Retinal pigment epithelial cell (primary cell): ENCODE measurements at regions not wholly inside any gene's neighbourhood (a gene's known extent, or its start where the extent isn't known, plus 50 kb on each side); places are given as distances from the start of the nearest gene placed in this dataset.

ENCODE experiments used
- DNase-seq: peaks from one replicate; pipeline ENCODE4 v3.0.0-alpha.2; 2010; ENCODE audit warnings: low read depth
- H3K4me3 ChIP-seq: 2 replicates; pipeline ENCODE4 v1.5.1; 2011; ENCODE audit warnings: mild to moderate bottlenecking, low read length, control low read depth, moderate library complexity
- CTCF ChIP-seq: conservative IDR thresholded peaks from 2 replicates; pipeline ENCODE4 v1.5.1; 2011; ENCODE audit warnings: low read depth, low read length, control low read depth, inconsistent platforms

GRCh38 chr6:149264629-149265028, 52.9 kb upstream of the TAB2 start:
- TF ChIP-seq CTCF = no peak
- H3K4me3 ChIP-seq = no peak overlapping the region
- no peak for DNase-seq

- DNase-seq = no peak
- H3K4me3 ChIP-seq = no peak overlapping the region
- TF ChIP-seq CTCF = no peak
Observed at GRCh38 chr6:149265945-149266344, 51.6 kb upstream of the TAB2 start.

- no peak for TF ChIP-seq CTCF
- DNase-seq = no peak
- no peak overlapping the region for H3K4me3 ChIP-seq
Observed at GRCh38 chr6:149266659-149267058, 50.9 kb upstream of the TAB2 start.

GRCh38 chr6:149267072-149267471, 50.4 kb upstream of the TAB2 start:
- DNase-seq = no peak
- TF ChIP-seq CTCF = no peak
- H3K4me3 ChIP-seq = no peak overlapping the region

- no peak overlapping the region for H3K4me3 ChIP-seq
- TF ChIP-seq CTCF = no peak
- DNase-seq = no peak
Observed at GRCh38 chr6:149267513-149268043, 49.9 kb upstream of the TAB2 start.
